Body of pancreas (tissue), 4 donors: ENCODE measurements at regions not wholly inside any gene's neighbourhood (a gene's known extent, or its start where the extent isn't known, plus 50 kb on each side); places are given as distances from the start of the nearest gene placed in this dataset.

ENCODE experiments used
- ATAC-seq: fragments of 150-250 bp; one replicate; pipeline ENCODE4 v1.9.1; 2016
- DNase-seq, 4 donors: peaks; one replicate each; pipeline ENCODE4 v3.0.0-alpha.2; 2019
- H3K27ac ChIP-seq, 4 donors: fragments of 200-600 bp; sonication (generic); 1 replicate in 3 of 4; 2 replicates in 1 of 4; pipeline versions ENCODE4 v1.5.1 to v1.6.1; 2016 to 2019; ENCODE audit warnings: mild to moderate bottlenecking in 1 of 4, mixed read lengths in 1 of 4, moderate library complexity in 1 of 4
- H3K27me3 ChIP-seq, 2 donors: fragments of 200-600 bp; sonication (generic); one replicate each; pipeline ENCODE4 v1.6.0; 2016; ENCODE audit warnings: mild to moderate bottlenecking in 1 of 2
- H3K36me3 ChIP-seq, 2 donors: fragments of 200-600 bp; sonication (generic); replicated peaks in 1 of 2; 2 replicates each; pipeline ENCODE4 v1.5.1; 2016; ENCODE audit warnings: low read depth in 2 of 2; ENCODE audit not compliant: insufficient read depth in 1 of 2
- H3K4me1 ChIP-seq: fragments of 200-600 bp; sonication (generic); one replicate; pipeline ENCODE4 v1.6.0; 2016
- H3K4me3 ChIP-seq, 2 donors: fragments of 200-600 bp; sonication (generic); 1 replicate in 1 of 2; 2 replicates in 1 of 2; pipeline ENCODE4 v1.5.1; 2016 to 2019
- H3K9me3 ChIP-seq, 3 donors: fragments of 200-600 bp; sonication (generic); 1 replicate in 2 of 3; 2 replicates in 1 of 3; pipeline ENCODE4 v1.5.1; 2016
- CTCF ChIP-seq, 7 experiments: fragments of 450-650 bp in 4 of 7; fragments of 200-600 bp in 3 of 7; sonication (generic) in 3 of 7; IDR thresholded peaks; one replicate each; pipeline ENCODE4 v1.5.1; 2016 to 2019; ENCODE audit warnings: antibody characterized with exemption in 7 of 7
- POLR2A ChIP-seq, 3 donors: fragments of 450-650 bp; IDR thresholded peaks; one replicate each; pipeline ENCODE4 v1.6.1; 2016; ENCODE audit warnings: antibody characterized with exemption in 3 of 3, mild to moderate bottlenecking in 2 of 3
- WGBS, 2 donors: methylation state at CpG; one replicate each; pipeline ENCODE4 v1.1.5; 2017; 5-methylcytosine and 5-hydroxymethylcytosine counted together
- intact Hi-C: fragments of 100-400 bp; cut with DNase I; formaldehyde crosslinking; loops from one replicate; pipeline ENCODE4 v1.15.1; 2023

- Histone ChIP-seq H3K4me3 (no peak overlapping the region), H3K9me3 (no peaks in the 10 kb centered on the region), H3K4me1 (no peaks in the 10 kb centered on the region), H3K27ac (no peak overlapping the region), H3K36me3 (no peaks in the 10 kb centered on the region), H3K27me3 (no peaks in the 10 kb centered on the region)
- no peak for ATAC-seq
- intact Hi-C loops, result no loop called here
- 79 to 81% methylated on average over 1 of the region's 1 CpG for WGBS, 2 donors
- TF ChIP-seq CTCF (IDR thresholded peaks at IDR 0.05) (no peak), POLR2A (IDR thresholded peaks at IDR 0.05) (no peak)
- no peak for DNase-seq
These were observed 425.8 kb upstream of the BOD1L1 start for GRCh38 chr4:14053291-14053690.

GRCh38 chr4:14054391-14054790, 426.9 kb upstream of the BOD1L1 start:
- Histone ChIP-seq H3K27ac (no peak overlapping the region), H3K36me3 (no peaks in the 10 kb centered on the region), H3K9me3 (no peaks in the 10 kb centered on the region), H3K4me1 (no peaks in the 10 kb centered on the region), H3K27me3 (no peaks in the 10 kb centered on the region), H3K4me3 (no peak overlapping the region)
- TF ChIP-seq POLR2A (IDR thresholded peaks at IDR 0.05), result no peak
- no peak for TF ChIP-seq CTCF (IDR thresholded peaks at IDR 0.05)
- DNase-seq (no peak), ATAC-seq (no peak)
- intact Hi-C loops, result no loop called here
- WGBS, 2 donors, result 61 to 69% methylated on average over 1 of the region's 1 CpG

DNA sequence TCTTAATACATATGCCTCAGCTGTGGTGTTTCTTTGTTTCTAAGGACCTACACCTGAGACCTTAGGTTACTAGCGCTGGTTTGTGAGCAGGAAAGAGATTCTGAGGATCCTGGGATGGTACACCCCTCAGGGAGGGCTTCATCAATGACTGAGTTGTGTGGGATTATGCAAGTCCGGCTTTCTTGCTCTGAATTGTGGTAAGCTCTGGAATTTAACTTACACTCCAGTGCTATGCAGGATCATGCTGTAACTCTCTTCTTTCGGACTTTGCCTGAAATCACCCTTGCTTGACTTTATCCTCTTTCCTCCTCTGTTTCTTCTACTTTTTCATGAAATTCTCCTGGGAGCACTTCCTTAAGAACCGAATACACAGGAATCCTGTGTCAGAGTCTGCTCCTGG, 431.5 kb upstream of the BOD1L1 start:
- 60 to 73% methylated on average over 4 of the region's 4 CpGs for WGBS, 2 donors
- no peak for DNase-seq
- H3K9me3 ChIP-seq, result no peaks in the 10 kb centered on the region
- H3K4me3 ChIP-seq, result no peak overlapping the region
- TF ChIP-seq POLR2A (IDR thresholded peaks at IDR 0.05) (no peak), CTCF (IDR thresholded peaks at IDR 0.05) (no peak)
- no peaks in the 10 kb centered on the region for H3K27me3 ChIP-seq
- H3K36me3 ChIP-seq, result no peaks in the 10 kb centered on the region
- intact Hi-C loops, result no loop called here
- H3K27ac ChIP-seq, result no peak overlapping the region
- no peaks in the 10 kb centered on the region for H3K4me1 ChIP-seq
- ATAC-seq, result no peak

- TF ChIP-seq CTCF (IDR thresholded peaks at IDR 0.05), result no peak
- TF ChIP-seq POLR2A (IDR thresholded peaks at IDR 0.05), result no peak
- no peak overlapping the region for H3K27ac ChIP-seq
- no peaks in the 10 kb centered on the region for H3K27me3 ChIP-seq
- no peaks in the 10 kb centered on the region for H3K36me3 ChIP-seq
- peaks cover 3% of the 10 kb centered on the region for H3K4me1 ChIP-seq
- WGBS, 2 donors, result 92 to 95% methylated on average over 2 of the region's 2 CpGs
- H3K4me3 ChIP-seq, result no peak overlapping the region
- no peak for DNase-seq
- intact Hi-C loops, result no loop called here
- no peak for ATAC-seq
- no peaks in the 10 kb centered on the region for H3K9me3 ChIP-seq
These were observed 437.5 kb upstream of the BOD1L1 start for GRCh38 chr4:14064984-14065383.

GRCh38 chr4:14065406-14065805, 437.9 kb upstream of the BOD1L1 start:
- H3K4me3 ChIP-seq, result no peak overlapping the region
- TF ChIP-seq CTCF (IDR thresholded peaks at IDR 0.05) (no peak), POLR2A (IDR thresholded peaks at IDR 0.05) (no peak)
- intact Hi-C loops, result no loop called here
- 74 to 82% methylated on average over 5 of the region's 5 CpGs for WGBS, 2 donors
- H3K27me3 ChIP-seq, result no peaks in the 10 kb centered on the region
- peaks cover 7% of the 10 kb centered on the region for H3K4me1 ChIP-seq
- ATAC-seq (no peak), DNase-seq (no peak)
- H3K27ac ChIP-seq, result no peak overlapping the region
- H3K9me3 ChIP-seq, result no peaks in the 10 kb centered on the region
- H3K36me3 ChIP-seq, result no peaks in the 10 kb centered on the region
